SU-DHL-6 (cell line): ENCODE measurements at regions not wholly inside any gene's neighbourhood (a gene's known extent, or its start where the extent isn't known, plus 50 kb on each side); places are given as distances from the start of the nearest gene placed in this dataset.

Experiments
- EZH2phosphoT487 ChIP-seq: fragments of 200-600 bp; sonication (generic), shearing (Covaris generic); conservative IDR thresholded peaks from 2 replicates; pipeline ENCODE4 v1.6.1; 2018; ENCODE audit warnings: mild to moderate bottlenecking, antibody characterized with exemption, low read length, moderate library complexity, mixed read lengths
- TF ChIP-seq, protein P1 (sequence below): fragments of 200-600 bp; sonication (generic); IDR thresholded peaks from one replicate; pipeline ENCODE4 v1.5.1; 2017; ENCODE audit warnings: antibody characterized with exemption, mild to moderate bottlenecking, low read length, moderate library complexity; ENCODE audit not compliant: insufficient read depth, poor library complexity, severe bottlenecking

DNA sequence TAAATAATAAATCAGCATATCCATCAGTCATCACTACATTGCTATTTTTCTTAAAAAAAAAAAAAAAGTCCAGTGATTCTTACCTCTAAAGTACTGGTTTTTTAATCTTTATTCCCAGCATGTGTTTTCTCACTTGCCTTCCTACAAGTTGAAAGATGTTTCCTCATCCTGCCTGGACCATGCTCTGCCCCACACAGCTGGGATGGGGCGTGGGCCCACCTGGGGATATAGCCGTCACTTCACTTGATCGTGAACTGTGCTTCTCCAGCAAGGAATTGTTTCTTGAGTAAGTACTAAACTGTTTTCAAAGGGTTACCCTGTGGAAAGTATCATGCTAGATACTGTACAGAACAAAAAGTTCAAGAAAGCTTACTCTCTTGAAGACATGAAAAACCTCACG, 212.6 kb upstream of the HTR1E start:
- TF ChIP-seq, protein P1, sequence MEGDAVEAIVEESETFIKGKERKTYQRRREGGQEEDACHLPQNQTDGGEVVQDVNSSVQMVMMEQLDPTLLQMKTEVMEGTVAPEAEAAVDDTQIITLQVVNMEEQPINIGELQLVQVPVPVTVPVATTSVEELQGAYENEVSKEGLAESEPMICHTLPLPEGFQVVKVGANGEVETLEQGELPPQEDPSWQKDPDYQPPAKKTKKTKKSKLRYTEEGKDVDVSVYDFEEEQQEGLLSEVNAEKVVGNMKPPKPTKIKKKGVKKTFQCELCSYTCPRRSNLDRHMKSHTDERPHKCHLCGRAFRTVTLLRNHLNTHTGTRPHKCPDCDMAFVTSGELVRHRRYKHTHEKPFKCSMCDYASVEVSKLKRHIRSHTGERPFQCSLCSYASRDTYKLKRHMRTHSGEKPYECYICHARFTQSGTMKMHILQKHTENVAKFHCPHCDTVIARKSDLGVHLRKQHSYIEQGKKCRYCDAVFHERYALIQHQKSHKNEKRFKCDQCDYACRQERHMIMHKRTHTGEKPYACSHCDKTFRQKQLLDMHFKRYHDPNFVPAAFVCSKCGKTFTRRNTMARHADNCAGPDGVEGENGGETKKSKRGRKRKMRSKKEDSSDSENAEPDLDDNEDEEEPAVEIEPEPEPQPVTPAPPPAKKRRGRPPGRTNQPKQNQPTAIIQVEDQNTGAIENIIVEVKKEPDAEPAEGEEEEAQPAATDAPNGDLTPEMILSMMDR, result no peak
- TF ChIP-seq EZH2phosphoT487, result no peak
